ENCODE measurements at regions not wholly inside any gene's neighbourhood (a gene's known extent, or its start where the extent isn't known, plus 50 kb on each side); places are given as distances from the start of the nearest gene placed in this dataset.

DNA sequence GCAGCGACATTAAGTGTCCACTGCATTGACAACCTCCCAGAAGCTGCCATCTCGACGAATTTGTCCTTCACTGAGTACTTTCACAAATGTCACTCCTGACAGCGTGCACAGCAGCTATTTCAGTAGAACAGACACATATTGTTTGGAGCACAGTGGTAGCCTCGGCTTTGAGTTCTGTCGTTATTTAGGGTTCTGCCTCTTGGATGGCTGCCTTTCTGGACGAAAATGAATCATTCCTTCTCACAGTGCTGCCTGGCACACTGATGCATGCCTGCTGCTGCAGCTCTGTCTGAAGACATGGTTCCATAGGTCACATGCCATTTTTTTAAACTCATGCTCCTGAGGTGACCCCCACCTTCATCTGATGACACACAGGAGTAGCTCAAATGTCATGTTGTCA, 477.0 kb downstream of the C6orf118 start:
- H3K4me3 Mint-ChIP-seq (ENCODE audit: unreplicated experiment), result no peak overlapping the region
- no peaks in the 10 kb centered on the region for H3K27me3 Mint-ChIP-seq (ENCODE audit: unreplicated experiment)
- TF ChIP-seq CTCF (IDR thresholded peaks at IDR 0.05; ENCODE audit: unreplicated experiment), result no peak
- H3K27ac Mint-ChIP-seq (ENCODE audit: unreplicated experiment), result no peak overlapping the region
- H3K9me3 Mint-ChIP-seq (ENCODE audit: unreplicated experiment), result no peaks in the 10 kb centered on the region
- no peak for DNase-seq (ENCODE audit: low spot score)
- no peaks in the 10 kb centered on the region for H3K4me1 Mint-ChIP-seq (ENCODE audit: unreplicated experiment)
- H3K36me3 Mint-ChIP-seq (ENCODE audit: low read depth, unreplicated experiment), result no peaks in the 10 kb centered on the region

DNA sequence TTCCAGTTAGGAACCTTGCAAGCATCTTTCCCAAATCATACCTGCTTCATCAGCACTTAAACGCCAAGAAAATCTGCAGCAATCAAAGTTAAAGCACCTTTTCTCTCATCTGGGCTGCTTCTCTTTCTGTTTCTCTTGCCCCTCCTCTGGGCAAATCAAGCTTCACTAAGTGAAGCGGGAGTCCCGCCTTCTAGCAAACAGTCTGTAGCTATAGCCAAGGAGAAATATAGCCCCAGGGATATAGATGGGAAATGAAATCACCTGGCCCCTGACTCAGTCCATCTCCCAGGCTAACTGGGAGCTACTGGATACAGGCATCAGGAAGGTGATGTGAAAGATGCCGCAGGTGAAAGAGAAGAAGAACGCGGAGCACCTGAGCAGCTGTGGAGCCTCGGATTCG, 481.9 kb downstream of the C6orf118 start:
- Mint-ChIP-seq H3K4me1 (ENCODE audit: unreplicated experiment) (no peaks in the 10 kb centered on the region), H3K9me3 (ENCODE audit: unreplicated experiment) (no peaks in the 10 kb centered on the region), H3K27me3 (ENCODE audit: unreplicated experiment) (peaks cover 3% of the 10 kb centered on the region), H3K4me3 (ENCODE audit: unreplicated experiment) (no peak overlapping the region), H3K36me3 (ENCODE audit: low read depth, unreplicated experiment) (no peaks in the 10 kb centered on the region), H3K27ac (ENCODE audit: unreplicated experiment) (no peak overlapping the region)
- no peak for DNase-seq (ENCODE audit: low spot score)
- no peak for TF ChIP-seq CTCF (IDR thresholded peaks at IDR 0.05; ENCODE audit: unreplicated experiment)

GRCh38 chr6:164826831-164827468, 482.5 kb downstream of the C6orf118 start:
- DNase-seq (ENCODE audit: low spot score), result no peak
- no peak for TF ChIP-seq CTCF (IDR thresholded peaks at IDR 0.05; ENCODE audit: unreplicated experiment)
- Mint-ChIP-seq H3K9me3 (ENCODE audit: unreplicated experiment) (no peaks in the 10 kb centered on the region), H3K36me3 (ENCODE audit: low read depth, unreplicated experiment) (no peaks in the 10 kb centered on the region), H3K27me3 (ENCODE audit: unreplicated experiment) (peaks cover 3% of the 10 kb centered on the region), H3K27ac (ENCODE audit: unreplicated experiment) (no peak overlapping the region), H3K4me1 (ENCODE audit: unreplicated experiment) (no peaks in the 10 kb centered on the region), H3K4me3 (ENCODE audit: unreplicated experiment) (no peak overlapping the region)

DNA sequence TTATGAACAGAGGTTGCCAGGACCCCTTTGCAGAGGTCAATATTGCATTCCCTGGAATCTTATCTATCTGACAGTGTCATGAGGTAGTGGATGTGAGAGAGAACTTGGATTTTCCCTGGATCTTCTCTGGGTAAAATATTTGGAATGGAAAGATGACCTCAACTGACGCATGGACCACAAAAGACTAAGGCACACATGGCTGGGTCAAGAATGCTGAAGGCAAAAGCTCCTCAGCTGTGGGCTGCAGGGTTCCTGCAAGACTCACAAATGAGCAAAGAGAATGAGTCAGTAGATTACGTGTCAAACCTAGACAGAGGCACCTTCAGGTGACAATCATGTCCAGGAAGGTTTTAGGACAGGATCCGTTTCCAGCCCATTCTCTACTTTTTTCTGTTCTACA, 484.0 kb downstream of the C6orf118 start:
- DNase-seq (ENCODE audit: low spot score), result no peak

More for the DNA sequence above, 484.0 kb downstream of the C6orf118 start:
- Mint-ChIP-seq H3K9me3 (ENCODE audit: unreplicated experiment) (no peaks in the 10 kb centered on the region), H3K4me3 (ENCODE audit: unreplicated experiment) (no peak overlapping the region), H3K4me1 (ENCODE audit: unreplicated experiment) (no peaks in the 10 kb centered on the region), H3K36me3 (ENCODE audit: low read depth, unreplicated experiment) (no peaks in the 10 kb centered on the region), H3K27ac (ENCODE audit: unreplicated experiment) (no peak overlapping the region), H3K27me3 (ENCODE audit: unreplicated experiment) (peaks cover 3% of the 10 kb centered on the region)
- TF ChIP-seq CTCF (IDR thresholded peaks at IDR 0.05; ENCODE audit: unreplicated experiment), result no peak
